GM21723 (cell line): ENCODE measurements at regions not wholly inside any gene's neighbourhood (a gene's known extent, or its start where the extent isn't known, plus 50 kb on each side); places are given as distances from the start of the nearest gene placed in this dataset.

ENCODE experiments used
- ATAC-seq: cut with Tn5 transposase; IDR thresholded peaks from one replicate; pipeline ENCODE4 v1.9.1; 2021; ENCODE audit warnings: mild to moderate bottlenecking, moderate library complexity; ENCODE audit not compliant: unreplicated experiment

DNA sequence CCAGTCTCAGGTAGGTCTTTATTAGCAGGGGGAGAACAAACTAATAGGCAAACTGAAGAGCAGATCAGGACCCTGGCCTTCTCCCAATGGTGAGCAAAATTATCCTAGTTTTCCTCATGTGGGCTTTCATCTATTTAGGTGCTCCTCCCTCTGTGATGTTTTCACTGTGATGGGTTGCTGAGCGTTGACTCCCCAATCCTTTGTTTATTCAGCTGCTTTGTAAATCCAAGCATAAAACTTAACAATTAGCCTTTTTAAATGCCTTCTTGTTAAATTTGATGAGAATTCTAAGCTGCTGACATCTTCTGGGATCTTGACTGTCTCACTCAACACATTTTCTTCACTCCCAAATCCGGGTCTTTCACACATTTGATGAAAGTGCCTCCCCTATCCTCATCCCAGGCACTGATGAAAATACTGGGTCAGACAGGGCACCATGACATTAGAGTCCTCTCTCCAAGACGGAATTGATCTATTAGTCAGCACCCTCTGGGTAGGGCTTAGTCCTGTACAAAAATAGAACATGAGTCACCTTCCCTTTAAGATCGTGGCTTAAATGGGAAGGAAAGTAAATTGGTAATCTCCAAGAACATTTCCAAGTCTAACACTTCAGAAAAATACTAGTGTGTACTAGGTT is 199.3 kb upstream of the ISX start:
- ATAC-seq = no peak

DNA sequence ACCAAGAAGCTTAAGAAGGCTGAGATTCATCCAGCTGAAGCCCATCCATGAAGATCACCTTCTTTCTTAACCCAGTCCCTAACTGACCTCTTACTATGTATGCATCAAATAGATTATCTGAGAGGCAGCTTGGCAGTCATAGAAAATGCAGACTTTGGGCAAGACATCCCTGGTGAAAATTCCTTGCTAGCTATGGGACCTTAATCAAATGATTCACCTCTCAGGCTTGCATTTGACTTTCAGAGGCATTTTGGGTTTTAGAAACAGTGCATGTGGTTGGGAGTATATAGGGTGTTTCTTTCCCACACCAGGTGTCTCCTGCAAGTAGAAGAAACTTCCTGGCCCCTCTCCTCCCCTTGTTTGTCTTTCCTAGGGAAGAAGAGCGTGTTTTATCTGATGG is 188.5 kb upstream of the ISX start:
- no peak for ATAC-seq

DNA sequence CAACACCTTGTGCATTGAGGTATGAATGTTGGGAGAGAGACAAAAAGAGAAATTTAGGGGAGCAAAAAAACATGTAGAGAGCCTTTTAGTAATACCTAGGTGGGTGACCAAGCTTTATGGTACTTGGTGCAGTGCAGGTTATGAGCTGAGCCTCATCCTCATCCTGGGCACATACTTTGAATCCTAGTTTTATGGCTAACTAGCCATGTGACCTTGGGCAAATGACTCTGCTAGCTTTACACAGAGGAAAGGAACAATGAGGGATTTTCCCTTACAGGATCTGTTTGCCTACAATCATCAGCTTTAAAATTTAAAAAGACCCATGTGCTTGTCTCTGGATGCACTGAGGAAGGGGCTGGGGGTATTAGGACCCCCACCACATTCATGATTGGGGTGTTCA is 187.8 kb upstream of the ISX start:
- ATAC-seq = no peak

DNA sequence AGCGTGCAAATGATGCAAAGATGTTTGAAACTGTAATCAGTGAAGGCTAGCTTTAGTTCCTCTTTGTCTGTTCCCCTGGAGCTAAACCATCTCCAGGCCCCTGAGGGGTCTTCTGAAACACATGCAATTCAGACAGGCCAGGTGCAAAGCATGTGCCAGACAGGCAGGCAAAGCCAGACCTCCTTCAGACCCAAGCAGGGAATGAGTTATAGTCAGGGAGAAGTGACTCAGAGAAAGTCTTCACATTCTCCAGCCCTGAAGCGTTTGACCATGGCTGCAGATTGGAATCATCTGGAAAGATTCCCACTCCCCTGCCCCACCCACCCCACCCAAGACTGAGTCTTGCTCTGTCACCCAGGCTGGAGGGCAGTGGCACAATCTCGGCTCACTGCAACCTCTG is 187.0 kb upstream of the ISX start:
- no peak for ATAC-seq

DNA sequence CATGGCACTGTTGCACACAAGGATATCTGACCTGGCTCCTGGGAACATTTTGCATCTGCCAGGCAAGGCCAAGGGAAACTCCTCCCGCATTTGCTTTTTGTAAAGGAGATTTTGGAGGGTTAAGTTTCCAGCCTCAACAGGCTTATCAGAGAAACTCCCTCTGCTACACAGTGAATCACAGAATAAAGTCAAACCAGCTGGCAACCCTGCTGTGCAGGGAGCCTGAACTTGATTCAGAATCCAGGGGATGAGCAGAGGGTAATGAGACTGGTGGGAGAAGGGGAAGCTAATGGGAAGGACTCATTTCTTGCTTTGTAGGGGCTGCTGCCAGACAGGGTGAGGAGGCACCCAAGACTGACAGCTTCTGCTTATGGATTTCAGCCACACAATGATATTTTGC is 185.3 kb upstream of the ISX start:
- no peak for ATAC-seq

DNA sequence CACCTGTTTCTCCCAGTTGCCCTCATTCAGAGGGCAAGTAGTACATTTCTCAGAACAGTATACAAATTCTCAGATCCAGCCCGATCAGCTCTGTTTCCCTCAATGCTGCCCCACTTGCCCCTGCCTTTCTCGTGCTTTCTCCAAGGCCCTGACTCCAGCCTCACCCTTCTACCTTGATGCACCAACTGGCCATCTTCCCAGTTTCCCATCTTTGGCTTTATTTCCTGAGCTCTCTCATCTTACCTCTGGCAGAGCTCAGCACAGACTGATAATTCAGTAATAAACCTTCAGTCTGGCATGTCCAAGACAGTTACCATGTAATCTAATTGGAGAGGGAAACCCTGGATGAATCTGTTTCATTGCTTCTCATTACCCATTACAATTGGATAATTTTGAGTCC is 184.5 kb upstream of the ISX start:
- no peak for ATAC-seq

DNA sequence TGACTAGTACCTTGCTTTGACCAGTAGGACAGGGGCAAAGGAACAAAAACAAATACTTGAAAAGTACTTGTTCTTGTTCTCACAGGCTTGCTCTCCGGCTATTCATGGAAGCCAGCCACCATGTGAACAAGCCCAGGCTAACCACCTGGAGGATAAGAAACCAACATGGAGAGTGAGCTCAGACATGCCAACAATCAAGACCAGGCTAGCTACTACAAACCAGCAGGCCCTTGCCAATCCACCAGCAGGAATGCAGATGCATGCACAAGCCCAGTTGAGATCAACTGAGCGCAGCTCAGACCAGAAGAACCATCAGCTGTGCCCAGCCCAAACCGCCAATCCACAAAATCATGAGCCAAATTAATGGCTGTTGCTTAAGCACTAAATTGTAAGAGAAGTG is 180.1 kb upstream of the ISX start:
- ATAC-seq = no peak

DNA sequence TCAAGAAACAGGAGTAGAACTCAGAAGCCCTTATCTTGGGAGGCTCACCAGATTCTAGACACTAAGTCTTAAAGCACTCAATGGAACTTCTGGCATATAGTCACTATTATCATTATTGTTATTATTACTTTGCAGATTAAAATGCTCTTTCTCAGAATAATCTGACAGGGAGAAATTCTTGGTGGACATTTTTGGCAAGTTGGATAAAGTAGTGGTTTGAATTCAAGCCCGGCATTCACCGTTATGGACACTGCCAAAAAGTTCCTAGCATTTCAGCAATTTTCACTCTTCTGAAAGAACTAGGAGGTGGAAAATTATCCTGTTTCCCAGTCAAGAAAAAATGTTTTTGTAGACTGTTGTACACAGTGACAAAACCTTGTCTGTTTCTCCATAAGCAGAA is 179.6 kb upstream of the ISX start:
- no peak for ATAC-seq

DNA sequence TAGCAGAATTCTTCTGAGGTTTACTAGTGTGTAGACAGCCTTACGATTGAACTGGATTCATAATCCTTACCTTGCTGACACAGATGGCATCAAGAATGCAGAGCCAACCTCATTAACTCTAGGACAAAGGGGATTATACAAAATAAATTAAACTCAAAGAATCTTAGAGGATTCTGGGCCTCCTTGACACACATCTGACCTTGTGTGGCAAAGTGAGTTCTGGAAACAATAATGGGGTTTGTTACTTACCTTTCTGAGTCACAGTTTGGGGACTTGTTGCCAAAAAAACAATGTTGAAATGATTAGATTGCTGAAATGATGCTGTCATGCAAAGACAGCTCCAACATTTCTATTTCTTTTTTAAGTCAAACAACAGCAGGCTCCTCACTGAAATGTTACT is 179.1 kb upstream of the ISX start:
- no peak for ATAC-seq

DNA sequence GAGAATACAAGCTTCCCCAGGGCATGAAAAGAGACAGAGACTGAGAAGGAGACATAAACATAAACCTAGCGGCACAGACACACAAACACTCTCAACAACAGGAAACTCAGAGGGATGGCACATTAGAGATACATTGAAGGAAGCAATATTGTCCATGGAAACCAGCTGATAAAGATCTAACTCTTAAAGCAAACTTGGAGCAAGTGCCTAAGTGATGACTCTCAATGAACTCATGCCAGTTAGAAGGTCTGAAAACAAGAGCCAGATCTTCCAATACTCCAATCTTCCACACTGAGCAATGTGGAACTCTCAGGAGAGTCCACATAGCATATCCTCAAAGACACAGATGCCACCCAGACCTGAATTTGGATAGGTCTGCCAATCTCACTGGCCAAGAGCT is 168.8 kb upstream of the ISX start:
- ATAC-seq = no peak

DNA sequence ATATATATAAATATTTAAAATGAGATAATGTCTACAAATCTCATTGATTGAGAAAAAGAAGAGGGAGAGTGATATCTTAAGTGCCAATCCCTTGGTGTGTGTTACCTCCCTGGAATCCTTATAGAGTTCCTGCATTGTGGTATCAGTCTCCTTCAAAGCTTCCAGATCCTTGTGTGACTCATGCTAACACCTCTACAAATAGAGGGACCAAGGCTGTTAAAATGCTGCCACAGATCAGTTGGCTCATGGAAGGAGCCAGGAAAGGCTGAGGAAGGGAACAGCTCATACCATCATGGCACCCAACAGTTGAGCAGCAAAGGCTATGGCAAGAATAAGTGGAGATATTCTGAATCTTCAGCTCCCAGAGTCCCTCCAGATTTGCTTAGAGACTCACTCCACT is 163.6 kb upstream of the ISX start:
- ATAC-seq = no peak

DNA sequence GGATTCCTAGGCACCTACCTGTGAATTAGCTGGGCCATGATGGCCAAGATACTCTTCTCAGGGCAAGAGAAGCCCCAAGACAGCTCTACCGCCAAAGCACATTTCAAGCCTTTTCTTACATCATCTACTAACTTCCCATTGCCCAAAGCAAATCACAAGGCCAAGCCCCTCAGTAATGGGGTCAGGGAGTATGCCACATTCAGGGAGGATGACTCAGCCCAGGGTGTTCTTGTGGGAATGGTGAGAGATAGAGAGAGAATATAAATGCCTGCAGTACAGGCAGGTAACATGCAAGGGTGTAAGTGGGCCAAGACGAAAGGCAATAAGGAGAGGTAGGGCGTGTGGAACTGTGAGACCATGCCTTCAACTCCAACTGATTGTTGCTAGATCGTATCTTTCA is 162.5 kb upstream of the ISX start:
- ATAC-seq = no peak

DNA sequence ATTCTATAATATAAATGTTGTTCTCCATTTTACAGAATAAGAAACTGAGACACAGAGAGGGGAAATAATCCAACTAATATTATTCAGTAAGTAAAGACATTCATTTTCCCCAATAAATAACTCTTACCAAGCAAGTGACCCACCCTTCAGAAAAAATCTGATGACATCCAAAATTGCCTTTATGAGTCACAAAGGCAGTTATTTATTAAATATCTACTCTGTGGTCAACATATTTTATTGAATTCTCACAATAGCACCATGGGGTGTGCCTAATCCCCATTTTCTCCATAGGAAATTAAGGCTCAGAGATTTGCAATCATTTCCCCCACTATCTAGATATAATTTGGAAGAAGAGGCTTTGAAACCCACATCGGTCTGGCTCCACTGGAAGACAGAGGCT is 161.5 kb upstream of the ISX start:
- ATAC-seq = no peak

DNA sequence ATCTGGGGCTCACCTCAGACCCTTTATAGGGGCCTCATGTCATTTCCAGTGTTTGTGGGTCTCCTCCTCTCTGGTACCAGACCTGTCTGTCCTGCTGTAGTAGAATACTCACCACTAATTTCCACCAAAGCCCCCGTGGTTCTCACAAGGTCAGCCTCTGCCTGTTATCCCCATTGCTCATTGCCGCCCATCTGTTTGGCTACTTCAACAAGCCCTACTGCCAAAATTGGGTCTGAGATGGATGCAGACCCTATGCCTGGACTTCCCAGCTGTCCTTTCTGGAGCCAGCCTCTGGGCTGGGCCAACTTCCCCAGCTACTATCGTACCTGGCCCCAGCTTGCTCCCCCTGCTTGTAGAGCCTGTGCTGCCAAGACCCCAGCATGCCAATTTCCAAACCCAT is 152.1 kb upstream of the ISX start:
- ATAC-seq = no peak

DNA sequence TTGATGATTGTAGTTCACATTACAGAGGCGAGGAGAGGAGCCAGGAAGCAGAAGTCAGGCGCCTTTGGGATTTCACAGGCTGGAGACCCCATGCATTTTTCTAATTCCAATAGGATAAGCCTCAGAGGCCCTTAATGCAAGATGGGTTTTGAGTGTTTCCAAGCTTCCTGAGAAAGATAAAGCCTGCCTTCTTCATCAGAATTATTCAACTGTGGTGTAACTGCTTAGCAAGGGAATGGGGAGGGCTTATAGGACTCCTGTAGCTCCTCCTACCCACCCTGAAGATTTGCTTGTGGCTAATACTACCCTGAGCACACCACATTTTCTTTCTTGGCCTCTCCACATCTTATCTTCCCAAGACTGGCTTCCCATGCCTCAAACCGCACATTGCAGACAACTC is 151.1 kb upstream of the ISX start:
- ATAC-seq = no peak

DNA sequence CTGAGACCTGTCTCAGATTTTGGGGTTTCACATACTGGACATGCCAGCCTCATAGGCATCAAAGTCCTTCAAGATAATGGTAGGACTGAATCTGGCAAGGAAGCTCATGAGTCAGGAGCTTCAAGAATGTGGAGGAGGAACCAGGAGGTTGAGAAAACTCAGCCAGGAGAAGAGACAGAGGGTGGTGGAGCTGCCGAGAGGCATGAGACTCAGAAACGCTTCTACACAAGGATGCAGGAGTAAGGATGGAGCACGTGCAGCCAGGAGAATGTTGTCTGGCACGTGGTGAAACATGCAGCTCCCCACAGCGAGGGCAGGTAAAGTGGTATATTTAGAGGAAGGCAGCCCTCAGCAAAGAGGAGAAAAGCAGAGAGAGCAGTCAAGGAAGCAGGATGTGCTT is 148.7 kb upstream of the ISX start:
- ATAC-seq = no peak

DNA sequence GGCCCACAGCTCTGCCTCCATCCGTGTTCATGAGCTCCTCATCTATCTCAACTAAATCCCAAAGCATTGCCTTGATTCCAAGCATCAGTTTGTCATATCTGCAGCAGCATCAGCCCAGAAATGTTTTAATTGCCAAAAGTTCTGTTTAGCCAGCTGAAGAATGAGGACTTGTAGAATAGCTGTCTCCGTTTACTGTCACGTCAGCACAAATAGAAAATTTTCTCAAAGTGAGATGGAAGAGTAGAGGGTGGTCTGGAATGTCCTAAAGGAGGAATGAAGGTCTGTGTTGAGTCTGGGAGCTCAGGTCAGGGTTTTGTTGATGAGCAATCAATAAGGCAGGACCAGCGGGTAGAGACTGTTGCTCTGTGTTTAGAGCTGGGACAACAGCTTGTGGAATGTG is 134.9 kb upstream of the ISX start:
- no peak for ATAC-seq

DNA sequence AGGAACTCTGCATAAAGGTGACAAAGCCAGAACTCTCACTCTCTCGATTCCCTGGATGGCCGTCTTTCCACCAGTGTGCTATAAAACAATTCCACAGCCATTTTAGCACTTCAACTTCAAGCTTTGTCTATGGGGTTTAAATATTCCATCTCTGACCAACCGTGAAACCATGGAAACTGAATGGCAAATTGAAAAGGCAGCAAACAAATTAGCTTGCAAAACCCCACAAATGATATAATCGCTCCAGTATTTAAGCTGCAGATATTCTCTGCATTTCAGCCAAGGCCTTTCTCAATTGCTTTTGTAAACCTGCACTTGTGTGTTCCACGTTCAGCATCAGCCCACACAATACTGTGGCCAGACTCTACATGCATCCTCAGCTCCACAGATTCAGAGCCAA is 131.7 kb upstream of the ISX start:
- ATAC-seq = no peak

DNA sequence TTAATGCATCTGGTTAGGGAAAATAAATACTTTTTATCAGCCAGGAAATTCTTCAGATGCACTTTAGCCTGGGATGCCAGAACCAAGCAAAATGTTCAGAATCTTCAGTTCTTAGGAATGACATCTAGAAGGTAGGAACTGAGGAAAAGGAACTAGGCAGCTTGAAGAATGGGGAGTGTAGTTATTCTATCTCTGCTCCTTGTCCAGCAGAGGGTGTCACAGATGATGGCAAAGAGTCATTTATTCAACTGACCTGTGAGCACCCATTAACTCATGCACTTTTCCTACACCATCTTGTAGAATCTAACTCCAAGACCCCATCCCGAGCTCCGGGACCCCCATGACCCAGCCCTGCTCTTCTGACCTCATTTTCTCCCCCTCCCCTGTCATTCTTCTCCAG is 122.1 kb upstream of the ISX start:
- ATAC-seq = no peak

DNA sequence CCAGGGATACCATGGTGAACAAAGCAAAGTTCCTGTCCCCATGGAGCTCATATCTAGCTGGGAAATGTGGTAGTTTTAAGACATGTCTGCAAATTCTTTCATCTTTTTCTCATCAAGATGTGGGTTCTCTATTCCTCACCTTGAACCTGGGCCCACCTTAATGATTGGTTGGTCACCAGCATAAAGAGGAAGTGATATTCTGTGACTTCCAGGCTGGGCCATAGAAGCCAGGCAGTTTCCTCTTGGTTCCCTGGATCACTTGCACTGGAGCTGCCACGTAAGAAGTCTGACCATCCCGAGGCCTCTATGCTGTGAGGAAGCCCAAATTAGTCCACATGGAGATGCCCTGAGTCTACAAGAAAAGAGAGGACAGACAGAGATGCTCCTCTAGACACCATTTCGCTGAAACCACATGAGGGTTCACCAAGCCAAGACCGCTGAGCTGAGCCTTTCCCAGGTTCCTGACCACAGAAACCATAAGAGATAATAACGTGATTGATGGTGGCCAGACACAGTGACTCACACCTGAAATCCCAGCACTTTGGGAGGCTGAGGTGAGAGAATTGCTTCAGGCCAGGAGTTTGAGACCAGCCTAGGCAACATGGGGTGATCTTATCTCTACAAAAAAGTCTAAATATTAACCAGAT is 119.5 kb upstream of the ISX start:
- no peak for ATAC-seq

DNA sequence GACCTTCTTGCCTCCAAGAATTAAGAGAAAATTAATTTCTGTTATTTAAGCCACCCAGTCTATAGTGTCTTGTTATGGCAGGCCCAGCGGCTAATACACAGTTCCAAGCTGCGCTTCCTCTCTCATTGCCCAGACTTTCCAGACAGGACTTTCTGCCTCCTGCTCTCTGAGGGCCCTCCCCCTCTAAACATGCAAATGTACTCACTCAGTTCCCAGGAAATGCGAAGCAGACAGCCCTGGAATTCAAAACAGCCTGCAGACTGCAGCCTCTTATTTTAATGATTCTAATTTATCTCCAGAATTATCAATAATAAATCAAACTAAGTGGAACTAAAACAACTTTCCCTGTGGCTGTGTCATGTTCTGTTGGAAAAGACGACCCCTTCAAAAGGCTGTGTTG is 115.5 kb upstream of the ISX start:
- ATAC-seq = no peak

DNA sequence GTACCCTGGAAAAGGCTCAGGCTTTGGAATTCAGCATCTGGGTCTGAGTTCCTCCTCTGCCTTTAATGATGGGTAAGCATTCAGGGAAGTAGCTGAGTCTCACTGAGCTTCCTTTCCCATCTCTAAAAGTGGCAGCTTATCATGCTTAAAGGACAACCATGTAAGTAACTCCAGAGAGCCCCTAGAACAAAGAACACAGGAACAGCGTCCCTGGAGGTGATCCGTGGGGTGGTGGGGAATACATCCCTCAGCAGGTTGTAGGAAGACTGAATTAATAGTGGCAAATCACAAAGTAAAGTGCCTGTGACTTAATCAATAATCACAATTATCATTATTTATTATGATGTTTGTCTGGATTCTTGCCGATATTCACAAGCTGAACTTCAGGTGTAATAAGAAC is 114.7 kb upstream of the ISX start:
- ATAC-seq = no peak

DNA sequence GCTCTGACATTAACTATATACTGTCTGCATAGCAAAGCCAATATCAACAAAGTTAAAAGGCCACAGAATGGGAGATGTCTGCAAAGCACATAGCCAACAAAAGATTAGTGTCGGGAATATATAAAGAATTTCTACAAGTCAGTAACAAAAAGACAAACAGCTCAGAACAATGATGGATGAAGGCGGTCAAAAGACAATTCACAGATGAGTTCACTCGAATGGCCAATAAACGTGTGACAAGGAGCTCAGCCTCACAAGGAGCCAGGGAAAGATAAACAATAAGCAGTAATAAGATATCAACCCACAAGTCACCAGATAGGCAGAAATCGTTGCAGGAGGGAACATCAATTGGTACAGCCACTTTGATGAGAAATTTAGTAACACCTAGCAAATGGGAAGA is 106.0 kb upstream of the ISX start:
- ATAC-seq = no peak
